MCF 10A (cell line): ENCODE measurements at regions not wholly inside any gene's neighbourhood (a gene's known extent, or its start where the extent isn't known, plus 50 kb on each side); places are given as distances from the start of the nearest gene placed in this dataset.

Experiments used
- BruUV-seq: library from RNA; stranded (reverse); fragments of 400-500 nt; replicated peaks from 2 replicates; lab custom pipeline; 2021; lab: Mats Ljungman, UMichigan
- CTCF ChIA-PET: fragments of 300-600 bp; sonication (Branson Sonifier 250); formaldehyde crosslinking; extraction: SDS; loops from one replicate; lab custom pipeline; 2021; ENCODE audit warnings: antibody characterized with exemption, inconsistent platforms; lab: Yijun Ruan, JAX
- POLR2A ChIA-PET: fragments of 300-600, 350-650 bp; sonication (Branson Sonifier 250); formaldehyde crosslinking; extraction: SDS; loops from one replicate; lab custom pipeline; 2020; ENCODE audit warnings: antibody characterized with exemption, inconsistent platforms; lab: Yijun Ruan, JAX
- DNase-seq: peaks from one replicate; pipeline ENCODE4 v3.0.0-alpha.2; 2018; ENCODE audit not compliant: unreplicated experiment
- H3K27ac Mint-ChIP-seq: one replicate; pipeline ENCODE4 v1.8.0; 2022; ENCODE audit warnings: mild to moderate bottlenecking, low read depth, mixed read lengths; ENCODE audit not compliant: unreplicated experiment
- H3K27me3 Mint-ChIP-seq: one replicate; pipeline ENCODE4 v1.8.0; 2022; ENCODE audit warnings: mixed read lengths; ENCODE audit not compliant: insufficient read depth, unreplicated experiment
- H3K36me3 Mint-ChIP-seq: one replicate; pipeline ENCODE4 v1.8.0; 2022; ENCODE audit warnings: mild to moderate bottlenecking, moderate library complexity, mixed read lengths; ENCODE audit not compliant: insufficient read depth, unreplicated experiment
- H3K4me1 Mint-ChIP-seq: one replicate; pipeline ENCODE4 v1.8.0; 2022; ENCODE audit warnings: mixed read lengths; ENCODE audit not compliant: insufficient read depth, unreplicated experiment
- H3K4me3 Mint-ChIP-seq: one replicate; pipeline ENCODE4 v1.8.0; 2022; ENCODE audit warnings: mild to moderate bottlenecking, moderate library complexity, mixed read lengths; ENCODE audit not compliant: unreplicated experiment
- H3K9me3 Mint-ChIP-seq: one replicate; pipeline ENCODE4 v1.8.0; 2022; ENCODE audit warnings: mixed read lengths; ENCODE audit not compliant: unreplicated experiment
- CTCF ChIP-seq: fragments of 200-600 bp; IDR thresholded peaks from one replicate; pipeline ENCODE4 v1.8.0; 2022; ENCODE audit warnings: antibody characterized with exemption, mild to moderate bottlenecking; ENCODE audit not compliant: unreplicated experiment
- intact Hi-C: fragments of 100-400 bp; cut with micrococcal nuclease; formaldehyde crosslinking; loops from 2 replicates; pipeline ENCODE4 v1.14.1; 2022

- H3K27ac Mint-ChIP-seq = no peak overlapping the region
- ChIA-PET CTCF (no interaction called here), POLR2A (no interaction called here)
- H3K4me1 Mint-ChIP-seq = no peaks in the 10 kb centered on the region
- no peaks in the 10 kb centered on the region for H3K9me3 Mint-ChIP-seq
- DNase-seq = no peak
- no peaks in the 10 kb centered on the region for H3K27me3 Mint-ChIP-seq
- H3K36me3 Mint-ChIP-seq = no peaks in the 10 kb centered on the region
- no peak overlapping the region for H3K4me3 Mint-ChIP-seq
- TF ChIP-seq CTCF = no peak
- intact Hi-C loops = no loop called here
- BruUV-seq = no TSS peak
Observed at GRCh38 chr4:124227981-124228380, 484.6 kb downstream of the ANKRD50 start.

GRCh38 chr4:124230268-124230667 lies 482.3 kb downstream of the ANKRD50 start:
- BruUV-seq = no TSS peak
- ChIA-PET CTCF (interaction anchor here (1.3 kb wide), 1 partner anchor 12 kb away, joined by 4 read pairs; no protein-coding TSS in a partner anchor), POLR2A (no interaction called here)
- TF ChIP-seq CTCF = no peak
- H3K4me3 Mint-ChIP-seq = no peak overlapping the region
- H3K36me3 Mint-ChIP-seq = no peaks in the 10 kb centered on the region
- H3K4me1 Mint-ChIP-seq = no peaks in the 10 kb centered on the region
- no peaks in the 10 kb centered on the region for H3K27me3 Mint-ChIP-seq
- H3K9me3 Mint-ChIP-seq = no peaks in the 10 kb centered on the region
- DNase-seq = no peak
- intact Hi-C loops = no loop called here
- no peak overlapping the region for H3K27ac Mint-ChIP-seq

GRCh38 chr4:124234771-124235170 lies 477.8 kb downstream of the ANKRD50 start:
- Mint-ChIP-seq H3K36me3 (no peaks in the 10 kb centered on the region), H3K9me3 (peaks cover under 1% of the 10 kb centered on the region), H3K4me3 (no peak overlapping the region), H3K27me3 (no peaks in the 10 kb centered on the region), H3K4me1 (no peaks in the 10 kb centered on the region), H3K27ac (no peak overlapping the region)
- POLR2A ChIA-PET = interaction anchor here (0.6 kb wide), 1 partner anchor 40 kb away, joined by 4 read pairs; no protein-coding TSS in a partner anchor
- CTCF ChIA-PET = interaction anchor here (0.7 kb wide), 1 partner anchor 1475 kb away, joined by 3 read pairs; no protein-coding TSS in a partner anchor
- intact Hi-C loops = no loop called here
- no peak for TF ChIP-seq CTCF
- DNase-seq = no peak
- BruUV-seq = no TSS peak

GRCh38 chr4:124243671-124244366 lies 468.7 kb downstream of the ANKRD50 start:
- Mint-ChIP-seq H3K4me1 (no peaks in the 10 kb centered on the region), H3K4me3 (no peak overlapping the region), H3K27me3 (no peaks in the 10 kb centered on the region), H3K27ac (no peak overlapping the region), H3K9me3 (peaks cover 16% of the 10 kb centered on the region), H3K36me3 (no peaks in the 10 kb centered on the region)
- intact Hi-C loops = no loop called here
- BruUV-seq = no TSS peak
- ChIA-PET CTCF (interaction anchor here (0.6 kb wide), 1 partner anchor 671 kb away, joined by 5 read pairs; no protein-coding TSS in a partner anchor), POLR2A (no interaction called here)
- no peak for DNase-seq
- no peak for TF ChIP-seq CTCF
